BLaER1 (cell line): ENCODE measurements at regions not wholly inside any gene's neighbourhood (a gene's known extent, or its start where the extent isn't known, plus 50 kb on each side); places are given as distances from the start of the nearest gene placed in this dataset.
"Not testable (repeated sequence)": the region's sequence is repeated elsewhere in the genome, so short reads cannot be mapped to it uniquely, and the experiment has no call there.

ENCODE experiments used
- H3K27ac ChIP-seq: shearing (Covaris generic); formaldehyde crosslinking; 2 replicates; pipeline ENCODE4 v1.8.1; 2022
- H3K27me3 ChIP-seq: shearing (Covaris generic); formaldehyde crosslinking; 2 replicates; pipeline ENCODE4 v1.8.1; 2022
- H3K36me3 ChIP-seq: shearing (Covaris generic); formaldehyde crosslinking; 2 replicates; pipeline ENCODE4 v1.8.1; 2022
- H3K4me1 ChIP-seq: shearing (Covaris generic); formaldehyde crosslinking; 2 replicates; pipeline ENCODE4 v1.8.1; 2022
- H3K4me2 ChIP-seq: shearing (Covaris generic); formaldehyde crosslinking; 2 replicates; pipeline ENCODE4 v1.8.1; 2022
- H3K4me3 ChIP-seq: shearing (Covaris generic); formaldehyde crosslinking; 2 replicates; pipeline ENCODE4 v1.8.1; 2022
- H3K9ac ChIP-seq: shearing (Covaris generic); formaldehyde crosslinking; 2 replicates; pipeline ENCODE4 v1.8.1; 2022
- H3K9me3 ChIP-seq: shearing (Covaris generic); formaldehyde crosslinking; 2 replicates; pipeline ENCODE4 v1.8.1; 2022
- H4K20me1 ChIP-seq: shearing (Covaris generic); formaldehyde crosslinking; 2 replicates; pipeline ENCODE4 v1.8.1; 2022
- Cebpa-rat ChIP-seq: shearing (Covaris generic); IDR thresholded peaks from 2 replicates; pipeline ENCODE4 v1.8.1; 2022

GRCh38 chr11:109957601-109958000, 135.6 kb upstream of the ZC3H12C start:
- no peak overlapping the region for H3K27ac ChIP-seq
- H4K20me1 ChIP-seq = no peaks in the 10 kb centered on the region
- peaks cover 44% of the 10 kb centered on the region for H3K4me1 ChIP-seq
- no peak for TF ChIP-seq Cebpa-rat
- no peak overlapping the region; the same call in 1 of the 2 replicates for H3K4me2 ChIP-seq
- H3K9me3 ChIP-seq = peaks cover 11% of the 10 kb centered on the region
- no peaks in the 10 kb centered on the region for H3K36me3 ChIP-seq
- no peak overlapping the region for H3K4me3 ChIP-seq
- H3K27me3 ChIP-seq = no peaks in the 10 kb centered on the region
- no peak overlapping the region for H3K9ac ChIP-seq

GRCh38 chr11:109958131-109958820, 134.9 kb upstream of the ZC3H12C start:
- Histone ChIP-seq H3K4me2 (no peak overlapping the region), H3K27ac (no peak overlapping the region), H3K27me3 (no peaks in the 10 kb centered on the region), H3K9me3 (peaks cover 11% of the 10 kb centered on the region), H3K36me3 (no peaks in the 10 kb centered on the region), H3K4me1 (peaks cover 43% of the 10 kb centered on the region), H4K20me1 (no peaks in the 10 kb centered on the region), H3K9ac (no peak overlapping the region), H3K4me3 (no peak overlapping the region)
- no peak for TF ChIP-seq Cebpa-rat

- Histone ChIP-seq H3K36me3 (no peaks in the 10 kb centered on the region), H3K9me3 (peaks cover 11% of the 10 kb centered on the region), H3K27ac (no peak overlapping the region)
Measured at GRCh38 chr11:109958821-109959166, 134.4 kb upstream of the ZC3H12C start.

GRCh38 chr11:109960831-109961230, 132.4 kb upstream of the ZC3H12C start:
- Histone ChIP-seq H3K4me2 (no peak overlapping the region), H3K36me3 (no peaks in the 10 kb centered on the region), H3K27ac (no peak overlapping the region), H3K4me3 (no peak overlapping the region), H3K9ac (no peak overlapping the region), H3K4me1 (peaks cover 26% of the 10 kb centered on the region), H4K20me1 (no peaks in the 10 kb centered on the region), H3K9me3 (peaks cover 14% of the 10 kb centered on the region), H3K27me3 (no peaks in the 10 kb centered on the region)
- TF ChIP-seq Cebpa-rat = no peak

More at GRCh38 chr11:109958821-109959166, 134.4 kb upstream of the ZC3H12C start:
- Histone ChIP-seq H3K9ac (no peak overlapping the region), H3K4me1 (peaks cover 43% of the 10 kb centered on the region), H3K4me3 (no peak overlapping the region), H3K27me3 (no peaks in the 10 kb centered on the region), H4K20me1 (no peaks in the 10 kb centered on the region), H3K4me2 (no peak overlapping the region)
- TF ChIP-seq Cebpa-rat = no peak

DNA sequence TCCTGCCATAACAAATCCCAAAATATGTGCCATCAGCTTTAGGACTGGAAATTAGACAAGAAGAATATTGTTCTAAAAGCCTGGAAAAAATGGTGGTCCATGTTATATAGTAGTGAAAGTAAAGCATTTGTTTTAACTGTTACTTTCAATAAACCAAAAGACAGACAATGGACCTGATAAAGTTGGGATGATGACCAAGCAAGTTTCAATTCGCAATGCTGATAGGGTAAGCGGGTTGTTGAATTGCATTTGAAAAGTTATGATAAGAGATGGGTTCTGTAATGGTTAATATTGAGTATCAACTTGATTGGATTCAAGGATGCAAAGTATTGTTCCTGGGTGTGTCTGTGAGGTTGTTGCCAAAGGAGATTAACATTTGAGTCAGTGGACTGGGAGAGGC, 131.9 kb upstream of the ZC3H12C start:
- Histone ChIP-seq H3K4me1 (peaks cover 21% of the 10 kb centered on the region), H3K36me3 (0 out of 2 replicates have a peak, but pooled peaks cover under 1% of the 10 kb centered on the region), H3K4me2 (no peak overlapping the region), H4K20me1 (no peaks in the 10 kb centered on the region), H3K9me3 (peaks cover 19% of the 10 kb centered on the region), H3K27ac (no peak overlapping the region), H3K9ac (no peak overlapping the region), H3K27me3 (no peaks in the 10 kb centered on the region), H3K4me3 (no peak overlapping the region)
- TF ChIP-seq Cebpa-rat = no peak

DNA sequence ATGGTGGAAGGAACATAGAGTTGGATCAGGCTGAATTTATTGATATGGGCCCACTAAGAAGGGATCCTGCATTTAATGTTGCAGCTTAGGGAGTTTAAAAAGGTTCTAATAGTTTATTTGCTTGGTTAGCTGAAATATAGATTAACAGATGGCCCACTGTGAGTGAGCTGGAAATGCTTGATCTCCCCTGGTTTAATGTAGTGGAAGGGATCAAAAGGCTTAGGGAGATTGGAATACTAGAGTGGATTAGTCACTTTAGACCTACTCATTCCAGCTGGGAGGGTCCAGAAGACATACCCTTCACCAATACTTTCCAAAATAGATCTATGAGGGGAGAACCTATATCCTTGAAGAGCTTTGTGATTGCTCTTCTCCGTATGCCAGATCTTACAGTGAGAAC, 130.1 kb upstream of the ZC3H12C start:
- Histone ChIP-seq H3K4me1 (peaks cover 3% of the 10 kb centered on the region), H4K20me1 (no peaks in the 10 kb centered on the region), H3K27ac (no peak overlapping the region), H3K9me3 (peaks cover 33% of the 10 kb centered on the region), H3K4me3 (no peak overlapping the region), H3K4me2 (no peak overlapping the region), H3K27me3 (no peaks in the 10 kb centered on the region), H3K9ac (no peak overlapping the region), H3K36me3 (0 out of 2 replicates have a peak, but pooled peaks cover 6% of the 10 kb centered on the region)
- no peak for TF ChIP-seq Cebpa-rat

GRCh38 chr11:109964487-109964886, 128.7 kb upstream of the ZC3H12C start:
- peaks cover 44% of the 10 kb centered on the region for H3K9me3 ChIP-seq
- TF ChIP-seq Cebpa-rat = no peak
- H3K9ac ChIP-seq = no peak overlapping the region
- peaks cover 6% of the 10 kb centered on the region; the same call in 1 of the 2 replicates for H3K4me1 ChIP-seq
- H3K27ac ChIP-seq = no peak overlapping the region
- H4K20me1 ChIP-seq = no peaks in the 10 kb centered on the region
- H3K4me3 ChIP-seq = no peak overlapping the region
- no peak overlapping the region for H3K4me2 ChIP-seq
- H3K27me3 ChIP-seq = no peaks in the 10 kb centered on the region
- H3K36me3 ChIP-seq = peaks cover 6% of the 10 kb centered on the region; the same call in 1 of the 2 replicates

DNA sequence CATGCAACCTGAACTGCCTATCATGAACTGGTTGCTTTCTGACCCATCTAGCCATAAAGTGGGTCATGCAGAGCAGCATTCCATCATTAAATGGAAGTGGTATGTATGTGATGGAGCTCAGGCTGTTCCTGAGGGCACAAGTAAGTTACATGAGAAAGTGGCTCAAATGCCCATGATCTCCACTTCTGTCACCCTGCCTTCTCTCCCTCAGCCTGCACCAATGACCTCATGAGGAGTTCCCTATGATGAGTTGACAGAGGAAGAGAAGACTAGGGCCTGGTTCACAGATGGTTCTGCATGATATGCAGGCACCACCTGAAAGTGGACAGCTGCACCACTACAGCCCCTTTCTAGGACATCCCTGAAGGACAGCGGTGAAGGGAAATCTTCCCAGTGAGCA, 127.7 kb upstream of the ZC3H12C start:
- not testable (repeated sequence) for H4K20me1 ChIP-seq, H3K36me3 ChIP-seq, H3K9ac ChIP-seq, H3K27ac ChIP-seq, H3K27me3 ChIP-seq, H3K4me2 ChIP-seq, H3K4me3 ChIP-seq
- Histone ChIP-seq H3K9me3 (peaks cover 44% of the 10 kb centered on the region), H3K4me1 (peaks cover 15% of the 10 kb centered on the region)

DNA sequence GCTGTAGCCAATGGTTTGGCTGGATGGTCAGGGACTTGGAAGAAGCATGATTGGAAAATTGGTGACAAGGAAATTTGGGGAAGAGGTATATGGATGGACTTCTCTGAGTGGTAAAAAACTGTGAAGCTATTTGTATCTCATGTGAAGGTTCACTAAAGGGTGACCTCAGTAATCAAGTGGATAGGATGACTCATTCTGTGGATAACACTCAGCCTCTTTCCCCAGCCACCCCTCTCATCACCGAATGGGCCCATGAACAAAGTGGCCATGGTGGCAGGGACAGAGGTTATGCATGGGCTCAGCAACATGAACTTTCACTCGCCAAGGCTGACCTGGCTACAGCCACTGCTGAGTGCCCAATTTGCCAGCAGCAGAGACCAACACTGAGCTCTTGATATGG, 127.3 kb upstream of the ZC3H12C start:
- not testable (repeated sequence) for H3K4me2 ChIP-seq, H3K27ac ChIP-seq, H3K9ac ChIP-seq, H3K36me3 ChIP-seq, H4K20me1 ChIP-seq, H3K4me3 ChIP-seq, H3K27me3 ChIP-seq
- H3K9me3 ChIP-seq = peaks cover 40% of the 10 kb centered on the region
- H3K4me1 ChIP-seq = peaks cover 20% of the 10 kb centered on the region

DNA sequence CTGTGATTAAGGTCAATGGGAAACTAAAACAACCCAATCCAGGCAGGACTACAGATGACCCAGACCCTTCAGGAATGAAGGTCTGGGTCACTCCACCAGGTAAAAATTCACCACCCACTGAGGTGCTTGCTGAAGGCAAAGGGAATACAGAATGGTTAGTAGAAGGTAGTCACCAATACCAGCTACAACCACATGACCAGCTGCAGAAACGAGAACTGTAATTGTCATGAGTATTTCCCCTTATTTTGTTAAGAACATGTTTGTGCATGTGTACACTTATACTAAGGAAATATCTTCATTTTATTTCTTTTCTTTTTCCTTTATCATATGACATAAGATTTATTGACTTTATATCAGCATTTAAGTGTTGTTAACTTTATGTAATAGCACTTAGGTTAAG, 126.1 kb upstream of the ZC3H12C start:
- Histone ChIP-seq H3K4me1 (peaks cover 31% of the 10 kb centered on the region), H3K9me3 (peaks cover 38% of the 10 kb centered on the region)
- not testable (repeated sequence) for H3K36me3 ChIP-seq, H3K4me2 ChIP-seq, H3K27me3 ChIP-seq, H3K27ac ChIP-seq, H3K4me3 ChIP-seq, H4K20me1 ChIP-seq, H3K9ac ChIP-seq

DNA sequence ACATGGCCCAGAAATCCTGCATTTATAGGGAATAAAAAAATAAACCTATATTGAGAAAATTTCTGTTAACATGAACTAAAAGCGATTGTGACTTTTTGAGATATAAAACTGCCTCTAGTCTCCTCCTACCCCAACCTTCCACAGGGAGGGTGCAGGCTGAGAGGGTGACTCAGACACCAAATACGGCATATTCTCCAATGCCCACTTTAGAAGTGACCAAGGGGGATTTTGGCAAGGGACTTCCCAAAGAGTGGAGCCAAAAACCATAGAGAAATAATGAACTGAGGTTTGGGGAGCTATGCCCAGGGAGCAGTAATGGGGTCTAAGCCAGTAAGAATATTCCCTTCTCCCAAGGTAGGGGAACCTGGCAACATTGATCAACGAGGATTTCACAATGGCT, 124.9 kb upstream of the ZC3H12C start:
- Histone ChIP-seq H3K9me3 (peaks cover 38% of the 10 kb centered on the region), H3K9ac (no peak overlapping the region)
- no peak for TF ChIP-seq Cebpa-rat

More for the DNA sequence above, 124.9 kb upstream of the ZC3H12C start:
- peak overlapping the region; percentile 14; the same call in 1 of the 2 replicates for H3K4me3 ChIP-seq
- no peaks in the 10 kb centered on the region for H3K27me3 ChIP-seq
- H3K4me2 ChIP-seq = no peak overlapping the region; the same call in 1 of the 2 replicates
- no peak overlapping the region; the same call in 1 of the 2 replicates for H3K27ac ChIP-seq
- H3K4me1 ChIP-seq = peaks cover 42% of the 10 kb centered on the region
- peaks cover 6% of the 10 kb centered on the region; the same call in 1 of the 2 replicates for H3K36me3 ChIP-seq
- no peaks in the 10 kb centered on the region for H4K20me1 ChIP-seq
